H1 (cell line): ENCODE measurements at regions not wholly inside any gene's neighbourhood (a gene's known extent, or its start where the extent isn't known, plus 50 kb on each side); places are given as distances from the start of the nearest gene placed in this dataset.

ENCODE experiments used
- CTCF ChIA-PET: fragments of 300-600 bp; sonication (Branson Sonifier 250); formaldehyde crosslinking; loops from one replicate; lab custom pipeline; 2021; ENCODE audit not compliant: partially characterized antibody; lab: Charles Lee
- POLR2A ChIA-PET: fragments of 300-600 bp; sonication (Branson Sonifier 250); formaldehyde crosslinking; loops from one replicate; lab custom pipeline; 2021; ENCODE audit warnings: inconsistent platforms; ENCODE audit not compliant: partially characterized antibody; lab: Charles Lee
- DNase-seq, 2 experiments: peaks; one replicate each; pipeline versions ENCODE4 v3.0.0 to v3.0.0-alpha.2; 2010 to 2022; ENCODE audit warnings: low spot score in 2 of 2, low read depth in 1 of 2, mixed read lengths in 1 of 2
- FAIRE-seq: peaks from 2 replicates; lab custom pipeline; 2011; peaks lifted over from hg19 to GRCh38; lab: Jason Lieb, UNC
- H2AFZ ChIP-seq: 2 replicates; pipeline ENCODE4 v1.8.1; 2012; ENCODE audit warnings: low read length, inconsistent platforms
- H2AK5ac ChIP-seq: 2 replicates; pipeline ENCODE4 v1.6.1; 2013; ENCODE audit warnings: low read depth, low read length
- H2BK120ac ChIP-seq: replicated peaks from 2 replicates; pipeline ENCODE3; 2013; ENCODE audit warnings: low read depth, low read length, inconsistent platforms
- H2BK12ac ChIP-seq: 2 replicates; pipeline ENCODE4 v1.6.1; 2013; ENCODE audit warnings: low read depth, low read length
- H2BK15ac ChIP-seq: 2 replicates; pipeline ENCODE4 v1.6.1; 2013; ENCODE audit warnings: low read length
- H2BK20ac ChIP-seq: 2 replicates; pipeline ENCODE4 v1.6.1; 2013; ENCODE audit warnings: low read length
- H2BK5ac ChIP-seq: 2 replicates; pipeline ENCODE4 v1.6.1; 2013; ENCODE audit warnings: low read depth, low read length
- H3K14ac ChIP-seq: 2 replicates; pipeline ENCODE4 v1.6.1; 2013; ENCODE audit warnings: inconsistent platforms; ENCODE audit not compliant: insufficient read length
- H3K18ac ChIP-seq: 2 replicates; pipeline ENCODE4 v1.6.1; 2013; ENCODE audit warnings: low read length; ENCODE audit errors: extremely low read depth
- H3K23ac ChIP-seq: 2 replicates; pipeline ENCODE4 v1.6.1; 2013; ENCODE audit warnings: inconsistent platforms; ENCODE audit not compliant: insufficient read length
- H3K23me2 ChIP-seq: 2 replicates; pipeline ENCODE4 v1.6.1; 2013; ENCODE audit warnings: low read depth, low read length
- H3K27ac ChIP-seq: 2 replicates; pipeline ENCODE4 v1.6.1; 2011; ENCODE audit warnings: low read depth, low read length, inconsistent platforms
- H3K27me3 ChIP-seq, 4 experiments: replicated peaks in 1 of 4; 1 replicate in 1 of 4; 2 replicates in 3 of 4; pipeline versions ENCODE4 v1.6.1 to v1.8.1; 2011 to 2013; ENCODE audit warnings: low read length in 3 of 4, mild to moderate bottlenecking in 3 of 4, inconsistent platforms in 2 of 4, mixed read lengths in 2 of 4, moderate library complexity in 1 of 4; ENCODE audit not compliant: control insufficient read depth in 3 of 4, insufficient read depth in 3 of 4; ENCODE audit errors: extremely low read depth in 1 of 4
- H3K36me3 ChIP-seq, 4 experiments: 2 replicates each; pipeline versions ENCODE4 v1.6.1 to v1.8.1; 2011 to 2013; ENCODE audit warnings: mild to moderate bottlenecking in 4 of 4, low read length in 3 of 4, moderate library complexity in 2 of 4, control low read depth in 1 of 4, inconsistent platforms in 1 of 4; ENCODE audit not compliant: insufficient read depth in 4 of 4, control insufficient read depth in 2 of 4
- H3K4ac ChIP-seq: replicated peaks from 2 replicates; pipeline ENCODE3; 2013; ENCODE audit warnings: low read length, low read depth, mixed read lengths, inconsistent platforms; ENCODE audit not compliant: insufficient read length
- H3K4me1 ChIP-seq, 4 experiments: replicated peaks in 1 of 4; 1 replicate in 1 of 4; 2 replicates in 3 of 4; pipeline versions ENCODE4 v1.6.1 to v1.8.1; 2011 to 2013; ENCODE audit warnings: low read length in 3 of 4, inconsistent platforms in 2 of 4, mixed read lengths in 1 of 4; ENCODE audit not compliant: insufficient read depth in 4 of 4, control insufficient read depth in 3 of 4
- H3K4me2 ChIP-seq, 2 experiments: 2 replicates each; pipeline versions ENCODE4 v1.6.1 to v1.8.1; 2011 to 2013; ENCODE audit warnings: low read depth in 2 of 2, low read length in 2 of 2, control low read depth in 1 of 2, inconsistent platforms in 1 of 2, mild to moderate bottlenecking in 1 of 2; ENCODE audit not compliant: insufficient read depth in 1 of 2
- H3K4me3 ChIP-seq, 4 experiments: fragments of 200-600, 300-600 bp in 1 of 4; sonication (generic), shearing (Covaris generic), sonication (Bioruptor Twin) in 1 of 4; 2 replicates each; pipeline versions ENCODE4 v1.5.1 to v1.8.1; 2011 to 2016; ENCODE audit warnings: low read length in 4 of 4, low read depth in 3 of 4, control low read depth in 2 of 4, inconsistent platforms in 2 of 4, mild to moderate bottlenecking in 2 of 4, mixed read lengths in 1 of 4, moderate library complexity in 1 of 4; ENCODE audit not compliant: insufficient read depth in 2 of 4; ENCODE audit errors: extremely low read depth in 1 of 4
- H3K56ac ChIP-seq: replicated peaks from 2 replicates; pipeline ENCODE3; 2013; ENCODE audit warnings: low read depth, mild to moderate bottlenecking, mixed read lengths, low read length, inconsistent platforms; ENCODE audit not compliant: insufficient read length
- H3K79me1 ChIP-seq: 2 replicates; pipeline ENCODE4 v1.6.1; 2013; ENCODE audit warnings: low read depth, low read length, control low read depth
- H3K79me2 ChIP-seq, 2 experiments: 2 replicates each; pipeline versions ENCODE4 v1.6.1 to v1.8.1; 2012 to 2013; ENCODE audit warnings: low read length in 2 of 2, mild to moderate bottlenecking in 2 of 2, inconsistent platforms in 1 of 2; ENCODE audit not compliant: insufficient read depth in 2 of 2, control insufficient read depth in 1 of 2
- H3K9ac ChIP-seq, 4 experiments: replicated peaks in 1 of 4; 1 replicate in 1 of 4; 2 replicates in 3 of 4; pipeline versions ENCODE4 v1.6.1 to v1.8.1; 2011 to 2013; ENCODE audit warnings: low read depth in 3 of 4, low read length in 3 of 4, control low read depth in 2 of 4, mild to moderate bottlenecking in 2 of 4, moderate library complexity in 2 of 4, inconsistent platforms in 1 of 4; ENCODE audit errors: extremely low read depth in 1 of 4
- H3K9me3 ChIP-seq, 2 experiments: 2 replicates each; pipeline versions ENCODE4 v1.6.1 to v1.8.1; 2012 to 2013; ENCODE audit warnings: mild to moderate bottlenecking in 2 of 2, moderate library complexity in 2 of 2, control low read depth in 1 of 2, inconsistent platforms in 1 of 2, low read depth in 1 of 2, low read length in 1 of 2, mixed read lengths in 1 of 2; ENCODE audit not compliant: insufficient read depth in 2 of 2
- H4K20me1 ChIP-seq, 2 experiments: replicated peaks in 1 of 2; 2 replicates each; pipeline versions ENCODE3 to v1.8.1; 2011 to 2013; ENCODE audit warnings: inconsistent platforms in 2 of 2, low read length in 2 of 2, mild to moderate bottlenecking in 1 of 2; ENCODE audit not compliant: insufficient read depth in 2 of 2, control insufficient read depth in 1 of 2
- H4K5ac ChIP-seq: 2 replicates; pipeline ENCODE4 v1.6.1; 2013; ENCODE audit warnings: low read length, low read depth, mixed read lengths, inconsistent platforms; ENCODE audit not compliant: insufficient read length
- H4K8ac ChIP-seq: 2 replicates; pipeline ENCODE4 v1.8.0; 2013; ENCODE audit warnings: mild to moderate bottlenecking, moderate library complexity, low read length, inconsistent platforms; ENCODE audit not compliant: insufficient read depth; ENCODE audit errors: extremely low read depth
- H4K91ac ChIP-seq: replicated peaks from 2 replicates; pipeline ENCODE3; 2013; ENCODE audit warnings: low read length, mixed read lengths, inconsistent platforms; ENCODE audit not compliant: insufficient read length
- BCL11A ChIP-seq, 2 experiments: IDR thresholded peaks; one replicate each; pipeline ENCODE4 v1.6.1; 2011; ENCODE audit warnings: low read depth in 2 of 2, low read length in 2 of 2, mild to moderate bottlenecking in 2 of 2
- CHD1 ChIP-seq: IDR thresholded peaks from 2 replicates; pipeline ENCODE4 v1.6.1; 2012; ENCODE audit warnings: low read depth, low read length, improper control_type of control experiment
- CTBP2 ChIP-seq: IDR thresholded peaks from 2 replicates; pipeline ENCODE4 v1.7.0; 2011; ENCODE audit warnings: borderline replicate concordance, mild to moderate bottlenecking, moderate library complexity, mixed read lengths, low read length; ENCODE audit not compliant: insufficient read depth, insufficient read length
- CTCF ChIP-seq, 3 experiments: IDR thresholded peaks; 1 replicate in 2 of 3; 2 replicates in 1 of 3; pipeline versions ENCODE4 v1.5.1 to v1.6.1; 2011; ENCODE audit warnings: low read length in 3 of 3, mild to moderate bottlenecking in 3 of 3, inconsistent platforms in 2 of 3, low read depth in 1 of 3, moderate library complexity in 1 of 3; ENCODE audit not compliant: insufficient read depth in 1 of 3; ENCODE audit errors: control extremely low read depth in 1 of 3
- MAFK ChIP-seq: IDR thresholded peaks from 2 replicates; pipeline ENCODE4 v1.6.1; 2012; ENCODE audit warnings: low read depth, mild to moderate bottlenecking, improper control_type of control experiment, low read length
- RNF2 ChIP-seq: fragments of 200-900, 300-1000 bp; sonication (generic); IDR thresholded peaks from 2 replicates; pipeline ENCODE4 v1.7.1; 2016; ENCODE audit warnings: borderline replicate concordance, low read depth, mild to moderate bottlenecking, antibody characterized with exemption, low read length; ENCODE audit not compliant: poor library complexity, severe bottlenecking; ENCODE audit errors: missing control alignments
- YY1 ChIP-seq: IDR thresholded peaks from 2 replicates; pipeline ENCODE4 v1.6.1; 2011; ENCODE audit warnings: low read depth, mild to moderate bottlenecking, low read length
- WGBS, 2 experiments: shearing (Covaris generic) in 1 of 2; methylation state at CpG; one replicate each; pipeline versions ENCODE4 v1.1.6 to v1.1.7; 2013 to 2015; ENCODE audit warnings: low lambda C conversion rate in 2 of 2, mixed read lengths in 2 of 2, inconsistent platforms in 1 of 2, low coverage in 1 of 2, missing lambda C conversion rate in 1 of 2; ENCODE audit not compliant: insufficient replicate concordance in 2 of 2, insufficient coverage in 1 of 2, insufficient read length in 1 of 2; ENCODE audit errors: extremely low coverage in 1 of 2, missing lambda C conversion rate in 1 of 2; 5-methylcytosine and 5-hydroxymethylcytosine counted together

GRCh38 chr14:44131861-44132260, 375.2 kb downstream of the FSCB start:
- Histone ChIP-seq H2AFZ (no peak overlapping the region), H3K79me1 (no peaks in the 10 kb centered on the region), H3K4me2 (no peak overlapping the region), H4K8ac (no peak overlapping the region), H3K27me3 (peaks cover 0 to 1% (median 0%) of the 10 kb centered on the region in 4 experiments; a peak in 1 of 7 replicates), H3K9me3 (no peaks in the 10 kb centered on the region), H2BK15ac (no peak overlapping the region), H2BK12ac (no peak overlapping the region), H4K20me1 (no peaks in the 10 kb centered on the region), H3K4me3 (no peak overlapping the region), H2BK5ac (no peak overlapping the region), H4K91ac (no peak overlapping the region), H3K4me1 (no peaks in the 10 kb centered on the region), H3K79me2 (no peaks in the 10 kb centered on the region), H3K27ac (no peak overlapping the region), H2BK20ac (no peak overlapping the region)
- no peak for FAIRE-seq
- 91% methylated on average over 1 of the region's 1 CpG; no CpG with 5 or more reads in 1 of the 2 experiments for WGBS, 2 experiments
- ChIA-PET CTCF (no interaction called here), POLR2A (no interaction called here)
- no peak for TF ChIP-seq RNF2
- no peak for TF ChIP-seq MAFK
- TF ChIP-seq CHD1, result no peak
- no peak for TF ChIP-seq YY1
- no peak for TF ChIP-seq CTBP2
- no peak for TF ChIP-seq BCL11A (IDR thresholded peaks at IDR 0.05; ENCODE audit: low read depth in 2 of 2, low read length in 2 of 2)
- no peak for TF ChIP-seq CTCF (IDR thresholded peaks at IDR 0.05; ENCODE audit: control extremely low read depth in 1 of 3, insufficient read depth in 1 of 3, low read depth in 1 of 3, low read length in 3 of 3)
- TF ChIP-seq, all 59 proteins: peak for 0
- no peak overlapping the region for H3K9ac ChIP-seq
- no peak overlapping the region for H3K14ac ChIP-seq
- no peak overlapping the region for H2BK120ac ChIP-seq
- H3K56ac ChIP-seq, result no peak overlapping the region
- DNase-seq, result no peak
- H3K18ac ChIP-seq, result no peak overlapping the region
- no peak overlapping the region for H3K4ac ChIP-seq
- no peak overlapping the region for H2AK5ac ChIP-seq
- no peaks in the 10 kb centered on the region for H3K23me2 ChIP-seq
- H3K23ac ChIP-seq, result no peak overlapping the region
- H3K36me3 ChIP-seq, result no peaks in the 10 kb centered on the region
- H4K5ac ChIP-seq, result no peak overlapping the region
